BLaER1 (cell line): ENCODE measurements at regions not wholly inside any gene's neighbourhood (a gene's known extent, or its start where the extent isn't known, plus 50 kb on each side); places are given as distances from the start of the nearest gene placed in this dataset.

Source experiments
- H3K27ac ChIP-seq: shearing (Covaris generic); formaldehyde crosslinking; 2 replicates; pipeline ENCODE4 v1.8.1; 2022
- H3K27me3 ChIP-seq: shearing (Covaris generic); formaldehyde crosslinking; 2 replicates; pipeline ENCODE4 v1.8.1; 2022
- H3K36me3 ChIP-seq: shearing (Covaris generic); formaldehyde crosslinking; 2 replicates; pipeline ENCODE4 v1.8.1; 2022
- H3K4me1 ChIP-seq: shearing (Covaris generic); formaldehyde crosslinking; 2 replicates; pipeline ENCODE4 v1.8.1; 2022
- H3K4me2 ChIP-seq: shearing (Covaris generic); formaldehyde crosslinking; 2 replicates; pipeline ENCODE4 v1.8.1; 2022
- H3K4me3 ChIP-seq: shearing (Covaris generic); formaldehyde crosslinking; 2 replicates; pipeline ENCODE4 v1.8.1; 2022
- H3K9ac ChIP-seq: shearing (Covaris generic); formaldehyde crosslinking; 2 replicates; pipeline ENCODE4 v1.8.1; 2022
- H3K9me3 ChIP-seq: shearing (Covaris generic); formaldehyde crosslinking; 2 replicates; pipeline ENCODE4 v1.8.1; 2022
- H4K20me1 ChIP-seq: shearing (Covaris generic); formaldehyde crosslinking; 2 replicates; pipeline ENCODE4 v1.8.1; 2022
- Cebpa-rat ChIP-seq: shearing (Covaris generic); IDR thresholded peaks from 2 replicates; pipeline ENCODE4 v1.8.1; 2022

DNA sequence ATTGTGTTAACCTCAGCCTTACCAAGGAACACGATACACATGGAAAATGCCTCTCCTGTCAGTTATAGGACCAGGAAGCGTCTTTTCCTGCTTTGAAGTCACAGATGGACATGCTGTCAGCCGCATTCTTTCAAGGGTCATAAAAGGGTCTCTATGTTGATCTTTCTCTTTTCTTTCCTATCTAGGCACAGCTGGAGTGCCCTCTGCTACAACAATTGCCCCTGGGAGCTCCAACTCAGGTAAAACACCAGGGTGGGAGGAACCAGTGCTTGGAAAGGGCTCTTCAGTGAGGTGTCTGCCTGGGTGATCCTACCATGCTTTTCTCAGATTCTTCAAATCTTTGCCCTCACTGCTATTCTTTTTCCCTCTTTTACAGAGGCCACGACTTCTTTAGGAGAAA lies 157.4 kb upstream of the CNTN1 start:
- H3K36me3 ChIP-seq = no peaks in the 10 kb centered on the region
- no peaks in the 10 kb centered on the region for H3K4me1 ChIP-seq
- H3K9ac ChIP-seq = no peak overlapping the region
- H3K27me3 ChIP-seq = no peaks in the 10 kb centered on the region
- no peak for TF ChIP-seq Cebpa-rat
- H4K20me1 ChIP-seq = no peaks in the 10 kb centered on the region
- H3K4me3 ChIP-seq = no peak overlapping the region
- no peak overlapping the region for H3K4me2 ChIP-seq
- no peaks in the 10 kb centered on the region for H3K9me3 ChIP-seq
- H3K27ac ChIP-seq = no peak overlapping the region

DNA sequence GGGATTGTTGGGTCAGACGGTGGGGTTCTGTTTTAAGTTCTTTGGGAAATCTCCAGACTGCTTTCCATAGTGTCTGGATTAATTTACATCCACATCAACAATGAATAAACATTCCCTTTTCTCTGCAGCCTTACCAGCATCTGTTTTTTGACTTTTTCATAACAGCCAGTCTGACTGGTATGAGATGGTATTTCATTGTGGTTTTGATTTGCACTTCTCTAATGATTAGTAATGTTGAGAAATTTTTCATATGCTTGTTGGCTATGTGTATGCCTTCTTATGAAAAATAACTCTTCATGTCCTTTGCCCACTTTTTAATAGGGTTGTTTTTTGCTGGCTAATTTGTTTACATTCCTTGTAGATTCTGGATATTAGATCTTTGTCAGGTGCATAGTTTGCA lies 140.8 kb upstream of the CNTN1 start:
- no peak for TF ChIP-seq Cebpa-rat
- Histone ChIP-seq H3K27me3 (no peaks in the 10 kb centered on the region), H3K9me3 (no peaks in the 10 kb centered on the region), H3K4me3 (no peak overlapping the region), H3K9ac (no peak overlapping the region), H4K20me1 (no peaks in the 10 kb centered on the region), H3K4me1 (no peaks in the 10 kb centered on the region), H3K36me3 (no peaks in the 10 kb centered on the region), H3K27ac (no peak overlapping the region), H3K4me2 (no peak overlapping the region)

DNA sequence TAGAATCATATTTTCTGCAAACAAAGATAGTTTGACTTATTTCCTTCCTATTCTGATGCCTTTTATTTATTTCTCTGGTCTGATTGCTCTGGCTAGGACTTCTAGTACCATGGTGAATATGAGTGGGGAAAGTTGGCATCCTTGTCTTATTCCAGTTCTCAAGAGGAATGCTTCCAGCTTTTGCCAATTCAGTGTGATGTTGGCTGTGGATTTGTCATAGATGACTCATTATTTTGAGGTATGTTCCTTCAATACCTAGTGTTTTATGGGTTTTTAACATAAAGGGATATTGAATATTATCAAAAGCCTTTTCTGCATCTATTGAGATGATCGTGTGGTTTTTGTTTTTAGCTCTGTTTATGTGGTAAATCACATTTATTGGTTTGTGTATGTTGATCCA lies 139.4 kb upstream of the CNTN1 start:
- H3K4me1 ChIP-seq = no peaks in the 10 kb centered on the region
- H3K27me3 ChIP-seq = no peaks in the 10 kb centered on the region
- H3K9ac ChIP-seq = no peak overlapping the region
- H3K4me2 ChIP-seq = no peak overlapping the region
- no peak overlapping the region for H3K4me3 ChIP-seq
- H3K27ac ChIP-seq = no peak overlapping the region
- no peaks in the 10 kb centered on the region for H3K9me3 ChIP-seq
- TF ChIP-seq Cebpa-rat = no peak
- no peaks in the 10 kb centered on the region for H3K36me3 ChIP-seq
- no peaks in the 10 kb centered on the region for H4K20me1 ChIP-seq

DNA sequence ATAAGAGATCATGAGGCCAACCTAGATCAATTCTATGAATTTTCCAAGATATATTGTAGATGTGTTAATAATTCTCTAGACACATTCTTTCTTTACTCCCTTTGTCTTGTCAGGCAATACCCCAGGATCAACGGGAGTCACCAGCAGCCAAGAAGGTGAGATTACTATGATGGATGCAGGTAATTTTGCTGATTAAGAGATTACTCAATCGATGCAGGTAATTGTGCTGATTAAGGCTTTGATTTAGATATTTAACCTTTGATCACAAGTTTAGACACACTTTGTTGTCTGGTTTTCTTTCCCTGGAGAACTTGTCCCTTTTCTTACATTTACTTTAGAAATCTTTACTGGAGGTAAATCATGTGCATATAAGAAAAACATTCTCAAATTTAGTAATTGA lies 134.3 kb upstream of the CNTN1 start:
- Histone ChIP-seq H3K4me1 (no peaks in the 10 kb centered on the region), H3K27ac (no peak overlapping the region), H3K27me3 (no peaks in the 10 kb centered on the region), H4K20me1 (no peaks in the 10 kb centered on the region), H3K36me3 (no peaks in the 10 kb centered on the region), H3K4me3 (no peak overlapping the region), H3K4me2 (no peak overlapping the region), H3K9me3 (no peaks in the 10 kb centered on the region), H3K9ac (no peak overlapping the region)
- TF ChIP-seq Cebpa-rat = no peak

DNA sequence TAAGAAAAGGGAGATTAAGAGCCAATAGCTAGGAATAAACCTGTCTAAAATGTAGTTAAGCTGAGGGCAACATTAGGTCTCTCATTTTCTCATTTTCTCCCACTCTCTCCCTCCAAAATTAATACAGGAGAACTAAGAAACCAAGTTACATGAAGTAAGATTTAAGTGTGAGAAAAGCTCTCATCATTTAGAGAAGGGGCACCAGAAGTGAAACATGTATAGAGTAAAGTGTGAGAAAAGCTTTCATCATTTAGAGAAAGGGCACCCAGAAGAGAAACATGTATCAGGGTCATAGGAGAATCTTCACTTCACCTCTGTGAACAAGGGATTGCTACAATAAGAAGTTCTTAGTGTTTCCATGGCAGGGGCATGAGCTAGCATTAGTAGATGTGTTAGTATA lies 132.4 kb upstream of the CNTN1 start:
- TF ChIP-seq Cebpa-rat = no peak
- Histone ChIP-seq H4K20me1 (no peaks in the 10 kb centered on the region), H3K4me1 (no peaks in the 10 kb centered on the region), H3K36me3 (no peaks in the 10 kb centered on the region), H3K9me3 (no peaks in the 10 kb centered on the region), H3K9ac (no peak overlapping the region), H3K27ac (no peak overlapping the region), H3K27me3 (no peaks in the 10 kb centered on the region), H3K4me3 (no peak overlapping the region), H3K4me2 (no peak overlapping the region)

DNA sequence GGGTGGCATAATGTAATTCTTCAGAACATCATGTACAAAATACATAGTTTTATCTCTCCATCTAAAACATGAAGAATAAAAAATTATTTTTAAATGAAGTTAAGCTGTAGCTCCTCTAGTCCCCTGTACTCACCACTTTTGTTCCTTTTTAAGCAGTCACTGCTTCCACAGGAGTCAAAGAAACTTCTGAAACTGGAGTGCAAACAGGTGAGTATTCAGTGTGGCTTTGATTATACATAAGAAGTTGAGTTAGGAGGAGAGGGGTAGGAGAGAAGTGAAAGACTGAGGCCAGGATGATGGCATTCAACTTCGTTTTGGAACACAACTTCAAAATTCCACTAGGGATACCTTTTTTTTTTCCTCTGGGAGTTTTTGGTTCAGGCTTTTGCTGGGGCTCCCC lies 131.4 kb upstream of the CNTN1 start:
- no peaks in the 10 kb centered on the region for H4K20me1 ChIP-seq
- no peaks in the 10 kb centered on the region for H3K36me3 ChIP-seq
- no peak overlapping the region for H3K9ac ChIP-seq
- H3K4me3 ChIP-seq = no peak overlapping the region
- no peaks in the 10 kb centered on the region for H3K27me3 ChIP-seq
- TF ChIP-seq Cebpa-rat = no peak
- no peaks in the 10 kb centered on the region for H3K9me3 ChIP-seq
- H3K27ac ChIP-seq = no peak overlapping the region
- H3K4me1 ChIP-seq = no peaks in the 10 kb centered on the region
- H3K4me2 ChIP-seq = no peak overlapping the region

DNA sequence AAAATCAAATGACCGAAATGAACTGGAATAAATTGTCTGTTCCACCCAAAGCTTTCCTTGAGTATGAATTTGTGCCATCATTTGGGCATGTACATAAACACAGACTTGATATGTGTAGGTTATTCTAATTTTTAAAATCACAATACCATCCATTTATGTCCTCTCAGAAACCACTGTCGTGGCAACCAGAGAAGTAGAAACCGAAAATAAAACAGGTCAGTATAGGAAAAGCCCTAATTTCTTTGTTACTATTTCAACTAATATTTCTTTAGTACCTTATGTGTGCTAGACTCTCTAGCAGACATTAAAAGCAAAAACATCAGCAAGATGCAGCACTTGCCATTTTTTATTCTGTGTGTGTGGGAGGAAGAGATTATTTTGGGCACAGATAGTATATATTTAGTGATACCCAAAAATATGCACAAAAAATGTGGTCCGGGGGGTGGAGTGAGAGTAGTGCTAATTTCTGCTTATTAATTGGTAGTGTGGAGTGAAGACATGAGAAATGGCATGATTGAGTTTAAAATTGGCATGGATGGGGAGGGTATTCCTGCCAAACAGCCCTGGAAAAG lies 130.8 kb upstream of the CNTN1 start:
- Histone ChIP-seq H3K4me2 (no peak overlapping the region), H3K4me1 (no peaks in the 10 kb centered on the region), H3K9me3 (no peaks in the 10 kb centered on the region), H3K4me3 (no peak overlapping the region), H3K9ac (no peak overlapping the region), H4K20me1 (no peaks in the 10 kb centered on the region), H3K27me3 (no peaks in the 10 kb centered on the region), H3K36me3 (no peaks in the 10 kb centered on the region), H3K27ac (no peak overlapping the region)
- TF ChIP-seq Cebpa-rat = no peak

DNA sequence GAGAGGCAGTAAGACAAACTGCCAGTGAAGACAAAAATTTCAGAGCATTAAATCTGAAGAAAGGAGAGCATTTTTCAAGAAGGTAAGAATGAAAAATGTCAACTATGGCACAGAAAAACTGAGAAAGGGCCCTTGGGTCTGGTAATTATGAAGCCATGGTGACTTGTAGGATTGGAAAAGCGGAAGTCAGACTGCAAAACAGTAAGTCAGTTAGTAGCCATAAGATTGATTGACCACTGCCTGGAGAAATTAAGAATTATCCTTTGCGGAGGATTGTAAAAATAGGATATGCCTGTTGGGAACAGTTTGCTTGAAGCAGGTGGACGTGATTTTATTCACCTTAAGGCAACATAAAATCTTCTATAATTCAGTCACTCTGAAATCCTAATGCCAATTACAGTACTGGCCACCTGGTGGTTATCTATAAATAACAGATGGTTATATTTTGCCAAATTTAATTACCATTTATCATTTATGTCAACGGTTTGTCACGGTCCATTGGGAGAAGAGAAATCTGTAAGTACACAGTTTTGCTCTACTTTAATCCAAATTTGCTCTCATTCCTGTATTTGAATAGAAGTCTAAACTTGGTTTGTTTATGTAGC lies 127.1 kb upstream of the CNTN1 start:
- Histone ChIP-seq H3K36me3 (no peaks in the 10 kb centered on the region), H3K4me2 (no peak overlapping the region), H3K9ac (no peak overlapping the region), H3K27ac (no peak overlapping the region), H3K4me3 (no peak overlapping the region), H4K20me1 (no peaks in the 10 kb centered on the region), H3K27me3 (no peaks in the 10 kb centered on the region), H3K9me3 (no peaks in the 10 kb centered on the region), H3K4me1 (no peaks in the 10 kb centered on the region)
- TF ChIP-seq Cebpa-rat = no peak

DNA sequence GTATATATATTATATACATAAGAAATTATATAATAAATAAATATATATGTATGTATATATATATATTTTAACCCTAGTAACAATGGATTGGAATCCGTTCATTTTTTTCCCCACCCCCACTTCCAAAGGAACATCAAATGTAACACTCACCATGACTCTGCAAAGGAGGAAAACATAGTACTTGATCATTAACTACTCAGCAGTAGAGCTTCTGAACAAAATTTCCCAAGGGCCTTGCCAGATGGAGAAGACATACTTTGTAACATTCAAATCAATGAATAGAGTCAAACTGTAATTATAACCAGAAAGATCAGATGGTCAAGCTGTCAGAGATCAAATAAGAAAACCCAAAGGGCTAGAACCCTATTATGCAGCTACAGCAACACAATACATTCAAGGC lies 126.0 kb upstream of the CNTN1 start:
- no peaks in the 10 kb centered on the region for H3K36me3 ChIP-seq
- no peak for TF ChIP-seq Cebpa-rat
- no peaks in the 10 kb centered on the region for H3K4me1 ChIP-seq
- no peaks in the 10 kb centered on the region for H4K20me1 ChIP-seq
- no peak overlapping the region for H3K27ac ChIP-seq
- H3K4me3 ChIP-seq = no peak overlapping the region
- no peak overlapping the region for H3K4me2 ChIP-seq
- no peaks in the 10 kb centered on the region for H3K27me3 ChIP-seq
- H3K9me3 ChIP-seq = no peaks in the 10 kb centered on the region
- H3K9ac ChIP-seq = no peak overlapping the region

DNA sequence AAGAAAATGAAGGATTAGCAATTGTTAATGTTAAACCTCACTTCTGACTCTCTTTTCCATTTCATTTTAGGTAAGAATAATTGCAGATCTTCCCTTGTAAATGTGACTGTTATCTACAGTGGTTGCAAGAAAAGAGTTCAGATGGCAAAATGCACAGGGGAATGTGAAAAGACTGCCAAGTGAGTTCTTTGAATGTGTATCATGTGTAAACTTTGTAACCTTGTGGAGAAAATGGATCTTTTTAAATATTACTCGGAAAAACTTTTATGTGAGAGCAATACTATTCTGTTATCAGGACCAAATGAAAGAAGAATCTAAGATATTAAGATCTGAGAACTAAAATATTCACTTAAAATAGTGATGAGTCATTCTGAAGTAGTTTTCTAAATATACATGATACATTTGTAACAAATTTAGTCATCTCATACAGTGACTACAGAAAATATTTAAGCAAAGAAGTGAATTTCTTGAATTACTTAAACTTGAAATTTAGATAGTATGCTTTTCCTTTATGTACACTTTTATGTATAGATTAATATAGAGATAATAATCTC lies 122.5 kb upstream of the CNTN1 start:
- H3K27me3 ChIP-seq = no peaks in the 10 kb centered on the region
- TF ChIP-seq Cebpa-rat = no peak
- no peaks in the 10 kb centered on the region for H4K20me1 ChIP-seq
- H3K9me3 ChIP-seq = no peaks in the 10 kb centered on the region
- no peaks in the 10 kb centered on the region for H3K4me1 ChIP-seq
- no peak overlapping the region for H3K4me2 ChIP-seq
- H3K36me3 ChIP-seq = no peaks in the 10 kb centered on the region
- H3K27ac ChIP-seq = no peak overlapping the region
- no peak overlapping the region for H3K4me3 ChIP-seq
- no peak overlapping the region for H3K9ac ChIP-seq

DNA sequence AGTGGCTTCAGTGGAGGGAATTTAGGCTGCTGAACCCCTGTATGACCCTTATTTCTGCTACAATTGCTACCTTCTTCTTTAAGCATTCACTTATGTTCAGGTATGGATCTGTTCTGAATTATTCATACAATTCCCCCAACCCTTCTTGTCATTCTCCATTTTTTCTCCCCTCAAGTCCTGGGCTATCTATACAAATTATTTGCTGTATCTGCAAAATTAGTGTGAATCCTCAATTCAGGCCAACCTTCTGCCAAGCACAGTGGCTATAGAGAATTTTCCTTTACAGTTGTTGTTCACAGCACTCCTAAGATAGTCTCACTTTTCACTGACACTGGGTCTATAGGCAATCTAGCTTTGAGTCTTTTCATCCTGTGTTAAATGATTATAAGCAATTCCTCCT lies 119.2 kb upstream of the CNTN1 start:
- no peaks in the 10 kb centered on the region for H3K9me3 ChIP-seq
- H3K36me3 ChIP-seq = no peaks in the 10 kb centered on the region
- no peaks in the 10 kb centered on the region for H3K27me3 ChIP-seq
- no peak overlapping the region for H3K4me3 ChIP-seq
- H3K27ac ChIP-seq = no peak overlapping the region
- no peaks in the 10 kb centered on the region for H3K4me1 ChIP-seq
- no peaks in the 10 kb centered on the region for H4K20me1 ChIP-seq
- no peak overlapping the region for H3K9ac ChIP-seq
- no peak overlapping the region for H3K4me2 ChIP-seq
- TF ChIP-seq Cebpa-rat = no peak
